HG03439 (cell line): ENCODE measurements at regions not wholly inside any gene's neighbourhood (a gene's known extent, or its start where the extent isn't known, plus 50 kb on each side); places are given as distances from the start of the nearest gene placed in this dataset.
"Not testable (repeated sequence)": the region's sequence is repeated elsewhere in the genome, so short reads cannot be mapped to it uniquely, and the experiment has no call there.

Experiments
- ATAC-seq: cut with Tn5 transposase; IDR thresholded peaks from one replicate; pipeline ENCODE4 v1.9.1; 2021; ENCODE audit warnings: mild to moderate bottlenecking, moderate library complexity; ENCODE audit not compliant: unreplicated experiment

GRCh38 chr15:35691891-35692867 is 146.2 kb upstream of the DPH6 start:
- ATAC-seq, result no peak

DNA sequence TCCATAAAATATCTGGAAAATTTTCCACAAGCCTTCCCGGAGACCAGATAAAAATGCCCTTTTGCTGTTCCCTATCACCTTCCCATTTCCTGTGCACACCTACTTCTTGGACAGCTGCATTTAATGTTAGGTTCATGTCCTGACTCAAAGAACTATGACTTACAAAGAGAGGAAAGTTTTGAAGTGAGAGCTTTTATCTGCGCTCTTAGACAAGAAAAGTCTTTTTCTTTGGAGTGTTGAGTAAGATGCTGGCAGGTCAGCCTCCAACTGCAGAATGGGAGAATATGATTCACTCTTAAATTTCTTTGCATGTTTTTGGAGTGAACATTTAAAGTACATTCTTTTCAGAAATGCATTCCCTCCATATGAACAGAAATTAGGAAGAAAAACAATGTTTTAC is 147.3 kb upstream of the DPH6 start:
- ATAC-seq, result no peak

DNA sequence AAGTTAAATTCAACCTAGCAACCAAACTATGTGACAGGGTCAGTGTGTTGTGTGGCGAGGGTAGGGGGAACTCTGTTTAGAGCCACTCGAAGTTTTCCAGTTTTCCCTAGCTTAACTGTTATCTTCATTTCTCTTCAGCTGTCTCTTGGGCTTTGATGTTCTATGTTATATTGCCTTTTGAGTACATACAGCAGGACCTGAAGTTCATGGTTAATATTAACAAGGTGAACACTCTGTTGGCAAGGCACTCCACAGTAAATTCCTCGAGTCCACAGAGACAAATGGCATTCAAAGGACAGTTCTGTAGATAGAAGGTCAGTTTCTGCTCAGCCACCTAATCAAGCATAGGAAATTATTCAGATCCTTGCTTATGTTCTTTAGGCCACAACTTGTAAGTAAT is 147.9 kb upstream of the DPH6 start:
- ATAC-seq, result no peak

- ATAC-seq, result no peak
Measured at GRCh38 chr15:35695003-35695402, 149.0 kb upstream of the DPH6 start.

- ATAC-seq, result no peak
Measured at GRCh38 chr15:35696767-35697231, 150.8 kb upstream of the DPH6 start.

DNA sequence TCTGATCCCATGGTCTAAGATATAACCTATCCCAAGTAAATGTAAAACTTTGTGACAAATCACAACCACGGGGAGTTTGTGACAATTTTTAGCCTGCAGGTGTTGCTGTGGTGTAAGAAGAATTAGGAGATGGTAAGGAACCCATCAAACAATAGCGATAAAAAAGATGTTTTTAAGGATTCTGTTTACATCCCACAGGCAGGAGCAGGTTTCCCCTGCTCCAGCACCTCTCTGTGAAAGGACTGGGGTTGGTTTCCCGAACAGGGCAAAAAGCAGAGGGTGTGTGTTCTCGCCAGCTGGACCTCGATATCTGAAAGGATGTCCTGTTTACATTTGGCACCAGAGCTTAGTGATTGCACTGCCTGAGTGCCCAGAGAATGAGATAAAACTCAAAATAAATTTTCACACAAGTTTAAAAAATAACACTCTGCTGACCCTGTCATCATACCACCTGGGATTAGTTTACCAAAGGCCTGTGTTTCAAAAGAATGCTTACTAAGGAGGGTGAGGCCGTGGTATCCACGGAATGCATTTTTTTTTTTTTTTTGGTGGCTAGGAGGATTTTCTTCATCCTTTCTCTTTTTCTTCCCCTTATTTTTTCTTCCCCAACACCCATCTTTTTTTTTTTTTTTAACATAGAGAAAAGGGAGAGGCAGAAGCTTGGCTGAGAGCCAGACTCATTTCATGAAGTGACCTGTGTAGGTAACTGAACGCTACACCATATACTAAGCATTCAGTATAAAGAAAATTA is 151.8 kb upstream of the DPH6 start:
- ATAC-seq, result no peak

DNA sequence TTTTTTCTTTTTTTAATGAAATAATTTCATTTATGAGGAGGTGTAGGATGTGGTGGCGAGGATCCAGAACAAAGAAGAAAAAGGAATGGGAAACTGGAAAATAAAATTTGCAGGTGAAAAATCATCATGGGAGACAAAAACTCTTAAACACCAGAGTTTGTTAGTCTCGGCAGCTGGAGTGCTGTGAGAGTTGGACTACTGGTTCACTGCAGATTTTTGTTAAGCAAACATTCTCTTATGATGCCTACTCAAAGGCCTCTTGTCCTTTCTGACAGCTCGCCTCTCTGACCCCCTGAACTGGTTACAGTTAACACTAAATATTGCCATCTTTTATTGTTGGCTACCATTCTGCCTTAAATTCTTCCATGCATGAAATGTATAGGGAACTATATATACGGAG is 152.4 kb upstream of the DPH6 start:
- no peak for ATAC-seq

GRCh38 chr15:35698966-35699575 is 153.1 kb upstream of the DPH6 start:
- ATAC-seq, result no peak

DNA sequence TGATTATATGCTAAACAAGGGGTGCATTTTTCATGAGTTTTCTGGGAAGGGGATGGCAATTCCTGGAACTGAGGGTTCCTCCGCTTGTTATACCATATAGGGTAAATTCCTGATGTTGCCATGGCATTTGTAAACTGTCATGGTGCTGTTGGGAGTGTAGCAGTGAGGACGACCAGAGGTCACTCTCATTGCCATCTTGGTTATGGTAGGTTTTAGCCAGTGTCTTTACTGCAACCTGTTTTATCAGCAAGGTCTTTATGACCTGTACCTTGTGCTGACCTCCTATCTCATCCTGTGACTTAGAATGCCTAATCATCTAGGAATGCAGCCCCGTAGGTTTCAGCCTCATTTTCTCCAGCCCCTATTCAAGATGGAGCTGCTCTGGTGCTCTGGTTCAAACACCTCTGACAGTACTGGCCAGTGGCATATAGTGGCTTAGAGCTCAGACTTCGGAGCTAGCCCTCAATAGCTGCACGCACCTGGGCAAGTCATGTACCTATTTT is 154.2 kb upstream of the DPH6 start:
- ATAC-seq, result not testable (repeated sequence)

DNA sequence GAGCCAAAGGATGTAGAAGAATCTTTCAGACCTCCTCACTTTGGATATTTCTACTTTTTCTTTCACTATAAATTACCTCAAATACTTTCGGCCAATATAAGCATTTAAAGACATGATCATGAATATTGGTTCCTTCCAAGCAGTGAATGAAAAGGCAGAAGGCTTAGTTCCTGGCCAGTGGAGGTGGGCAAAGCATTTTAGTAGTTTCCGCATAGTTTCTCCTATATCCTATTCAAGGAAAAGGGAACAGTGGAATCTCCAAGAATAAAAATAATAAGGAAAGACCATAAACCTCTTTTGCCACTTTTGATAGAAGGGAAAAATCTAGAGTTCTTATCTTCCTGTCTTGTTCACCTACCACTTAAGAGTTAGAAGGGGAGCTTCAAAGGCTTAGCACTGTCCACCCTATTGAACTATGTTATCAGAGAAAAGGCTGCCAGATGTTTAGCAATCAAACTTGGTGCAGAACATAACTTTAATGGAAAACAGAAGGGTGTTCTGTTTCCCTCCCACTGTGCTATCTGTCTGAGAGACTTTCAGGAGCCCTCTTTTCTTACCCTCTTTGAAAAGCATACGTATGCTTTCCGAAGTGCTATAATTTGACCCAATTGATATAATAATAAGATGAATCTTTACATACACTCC is 155.6 kb upstream of the DPH6 start:
- ATAC-seq, result no peak

GRCh38 chr15:35702946-35703495 is 157.1 kb upstream of the DPH6 start:
- ATAC-seq, result no peak

- ATAC-seq, result no peak
Measured at GRCh38 chr15:35705030-35705883, 159.3 kb upstream of the DPH6 start.

DNA sequence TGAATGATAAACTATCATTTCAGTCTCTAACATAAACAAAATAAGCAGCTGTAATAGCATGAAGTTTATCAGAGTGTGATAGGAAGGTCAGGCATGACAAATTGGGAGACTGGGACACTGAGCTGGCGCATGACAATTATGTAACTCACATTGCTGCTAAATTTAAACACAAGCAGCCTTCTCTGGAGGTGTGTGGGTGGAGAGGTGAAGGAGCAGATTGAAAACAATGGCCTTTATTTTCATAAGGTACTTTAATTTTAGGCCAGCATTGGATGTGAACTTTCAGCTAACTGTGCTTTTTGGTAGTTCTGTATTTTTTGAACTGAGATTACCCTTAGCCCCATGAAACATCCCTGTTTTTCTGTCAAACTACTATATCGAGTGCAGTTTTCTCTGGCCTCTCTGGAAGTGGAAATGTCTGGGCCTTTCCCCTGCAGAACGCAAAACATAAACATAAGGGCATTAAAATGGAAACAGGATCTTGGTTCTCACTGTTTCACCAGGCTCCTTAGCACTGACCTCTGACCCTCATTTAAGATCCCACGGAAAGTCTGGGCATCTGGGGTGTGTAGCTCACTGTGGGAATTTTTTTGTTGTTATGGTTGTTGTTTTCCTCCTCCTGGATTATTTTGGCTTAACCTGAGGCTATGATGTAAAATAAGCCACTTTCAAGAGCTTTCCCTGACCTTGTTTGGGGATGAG is 160.1 kb upstream of the DPH6 start:
- no peak for ATAC-seq

DNA sequence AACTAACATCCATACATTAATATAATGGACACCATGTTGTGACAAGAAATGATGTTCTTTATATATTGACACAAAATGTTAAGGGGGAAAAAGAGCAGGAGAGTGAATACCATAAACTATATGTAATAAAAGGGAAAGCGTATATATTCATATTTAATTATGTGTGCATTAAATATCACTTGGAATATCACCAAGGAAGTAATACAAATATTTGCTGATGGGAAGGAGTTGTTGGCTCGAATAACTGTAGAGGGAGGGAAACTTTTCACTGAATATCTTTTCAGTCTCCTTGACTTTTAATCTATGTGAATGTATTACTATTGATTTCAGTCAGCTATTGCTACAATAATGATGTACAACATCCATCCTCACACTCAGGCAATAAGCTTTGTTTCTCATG is 167.0 kb upstream of the DPH6 start:
- no peak for ATAC-seq

GRCh38 chr15:35713733-35714132 is 167.8 kb upstream of the DPH6 start:
- ATAC-seq, result no peak

GRCh38 chr15:35717721-35718120 is 171.8 kb upstream of the DPH6 start:
- ATAC-seq, result no peak

DNA sequence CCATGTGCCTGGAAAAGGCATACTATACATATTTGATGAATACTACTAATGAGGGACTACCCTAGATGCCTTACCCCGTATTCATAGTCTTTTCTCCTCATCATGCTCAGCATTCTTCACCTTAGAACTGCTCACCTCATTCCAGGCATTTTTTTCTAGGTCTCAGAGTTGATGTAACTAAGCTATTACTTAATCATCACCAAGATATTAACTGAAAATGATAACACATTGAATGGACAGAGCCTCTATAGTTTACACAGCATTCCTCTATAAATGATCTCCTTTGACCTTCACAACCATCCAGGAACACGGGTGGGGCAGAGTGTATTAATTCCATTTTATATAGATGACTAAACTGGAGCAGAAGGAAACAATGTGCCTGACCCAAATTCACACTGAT is 174.1 kb upstream of the DPH6 start:
- ATAC-seq, result no peak

GRCh38 chr15:35720984-35721383 is 175.0 kb upstream of the DPH6 start:
- no peak for ATAC-seq

DNA sequence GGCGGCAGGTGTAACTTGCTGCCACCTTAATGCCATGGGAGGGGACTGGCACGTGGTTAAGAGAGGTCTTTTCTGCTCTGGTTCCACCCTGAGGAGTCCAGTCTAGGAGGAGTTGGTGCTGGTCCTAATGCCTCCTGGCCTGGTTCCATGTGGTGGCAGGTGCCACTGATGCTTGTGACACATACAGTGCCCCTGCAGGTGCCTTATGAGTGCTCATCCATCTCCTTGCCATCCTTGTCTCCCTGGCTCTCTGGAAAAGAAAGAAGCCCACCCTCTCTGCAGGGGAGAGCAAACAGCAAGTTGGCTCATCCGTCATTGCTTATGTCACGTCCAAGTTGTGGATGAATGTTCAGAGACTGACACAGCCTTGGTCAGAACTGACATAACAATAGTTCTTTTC is 175.8 kb upstream of the DPH6 start:
- ATAC-seq, result no peak
